ENCODE measurements at regions not wholly inside any gene's neighbourhood (a gene's known extent, or its start where the extent isn't known, plus 50 kb on each side); places are given as distances from the start of the nearest gene placed in this dataset.

DNA sequence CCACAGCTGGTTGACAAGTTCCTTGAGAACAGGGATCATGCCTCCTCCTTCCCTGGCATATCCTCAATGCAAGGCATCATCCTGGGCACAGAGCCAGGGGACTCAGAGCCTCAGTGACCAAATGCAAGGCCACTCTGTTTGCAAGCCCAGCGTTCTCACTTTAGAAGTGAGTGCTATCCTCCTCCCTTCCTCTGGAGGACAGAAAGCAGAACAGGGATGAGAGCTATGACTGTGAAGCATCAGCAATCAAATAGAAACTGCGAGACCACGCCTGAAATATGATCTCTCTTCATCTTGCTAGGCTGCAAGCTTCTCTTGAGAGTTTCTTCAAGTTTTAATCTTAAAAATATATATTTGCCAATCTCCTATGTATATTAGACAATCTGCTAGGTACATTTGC, 119.8 kb downstream of the LRATD1 start:
- Histone ChIP-seq H3K27me3 (ENCODE audit: control insufficient read depth, insufficient read depth, low read length) (no peaks in the 10 kb centered on the region), H3K4me3 (ENCODE audit: low read depth, low read length) (no peak overlapping the region), H3K9me3 (ENCODE audit: control insufficient read depth in 2 of 2, low read length in 2 of 2) (peaks cover 0 to 1% of the 10 kb centered on the region in 2 experiments), H3K27ac (ENCODE audit: insufficient read depth, low read length, poor library complexity, severe bottlenecking) (no peak overlapping the region), H3K4me1 (ENCODE audit: control insufficient read depth, insufficient read depth, low read length, poor library complexity, severe bottlenecking) (no peaks in the 10 kb centered on the region), H3K36me3 (ENCODE audit: control insufficient read depth, insufficient read depth, low read length) (no peaks in the 10 kb centered on the region)
- no peaks in the 10 kb centered on the region for H3K36me3 Mint-ChIP-seq
- no peaks in the 10 kb centered on the region for H3K27me3 Mint-ChIP-seq
- ATAC-seq (ENCODE audit: low read depth in 2 of 2) (no peak), DNase-seq (no peak)
- H3K4me1 Mint-ChIP-seq: no peaks in the 10 kb centered on the region
- H3K4me3 Mint-ChIP-seq: no peak overlapping the region
- peaks cover 0 to 5% (median 0%) of the 10 kb centered on the region in 7 donors for H3K9me3 Mint-ChIP-seq
- H3K27ac Mint-ChIP-seq: no peak overlapping the region

- ATAC-seq (ENCODE audit: low read depth in 2 of 2): no peak
- Histone ChIP-seq H3K36me3 (ENCODE audit: control insufficient read depth, insufficient read depth, low read length) (no peaks in the 10 kb centered on the region), H3K27me3 (ENCODE audit: control insufficient read depth, insufficient read depth, low read length) (no peaks in the 10 kb centered on the region), H3K4me3 (ENCODE audit: low read depth, low read length) (no peak overlapping the region), H3K27ac (ENCODE audit: insufficient read depth, low read length, poor library complexity, severe bottlenecking) (no peak overlapping the region), H3K9me3 (ENCODE audit: control insufficient read depth in 2 of 2, low read length in 2 of 2) (peaks cover 0 to 2% of the 10 kb centered on the region in 2 experiments), H3K4me1 (ENCODE audit: control insufficient read depth, insufficient read depth, low read length, poor library complexity, severe bottlenecking) (no peaks in the 10 kb centered on the region)
- peaks cover 0 to 5% (median 0%) of the 10 kb centered on the region in 7 donors for H3K9me3 Mint-ChIP-seq
- no peaks in the 10 kb centered on the region for H3K27me3 Mint-ChIP-seq
- no peak overlapping the region for H3K4me3 Mint-ChIP-seq
- no peak overlapping the region for H3K27ac Mint-ChIP-seq
- no peaks in the 10 kb centered on the region for H3K4me1 Mint-ChIP-seq
- no peaks in the 10 kb centered on the region for H3K36me3 Mint-ChIP-seq
- DNase-seq: no peak
Measured at GRCh38 chr2:14756122-14756541, 123.6 kb downstream of the LRATD1 start.

DNA sequence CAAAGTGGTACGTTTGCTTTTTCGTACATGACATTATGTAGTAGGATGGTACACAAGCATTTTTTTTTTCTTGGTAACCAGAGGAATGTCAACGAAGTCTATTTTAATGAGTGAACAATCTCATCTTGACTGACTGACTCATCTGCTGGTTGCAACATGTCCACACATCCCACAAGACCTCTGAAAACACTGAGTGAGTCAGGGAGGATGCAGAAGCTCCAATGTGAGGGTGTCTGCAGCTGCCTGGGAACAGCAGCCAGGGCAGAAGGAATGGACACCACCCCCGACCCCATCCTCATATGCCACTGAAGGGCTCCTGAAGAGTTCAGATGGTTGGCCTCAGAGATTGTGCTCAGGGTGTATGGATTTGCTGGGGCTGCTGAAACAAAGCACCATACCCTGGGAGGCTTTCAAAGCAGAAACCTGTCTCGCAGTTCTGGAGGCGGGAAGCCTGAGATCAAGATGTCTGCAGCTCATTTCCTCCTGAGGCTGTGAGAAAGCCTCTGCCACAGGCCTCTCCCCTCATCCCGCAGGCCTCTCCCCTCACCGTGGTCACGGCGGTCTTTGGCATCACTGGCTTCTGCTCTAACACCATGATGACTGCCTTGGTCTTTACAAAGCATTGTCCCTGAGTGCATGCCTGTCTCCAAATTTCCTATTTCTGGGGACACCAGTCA, 124.6 kb downstream of the LRATD1 start:
- Mint-ChIP-seq H3K27ac (no peak overlapping the region), H3K27me3 (no peaks in the 10 kb centered on the region), H3K9me3 (peaks cover 0 to 5% (median 0%) of the 10 kb centered on the region in 7 donors), H3K4me1 (no peaks in the 10 kb centered on the region), H3K4me3 (no peak overlapping the region), H3K36me3 (no peaks in the 10 kb centered on the region)
- no peak for ATAC-seq (ENCODE audit: low read depth in 2 of 2)
- H3K4me3 ChIP-seq (ENCODE audit: low read depth, low read length): no peak overlapping the region
- H3K9me3 ChIP-seq (ENCODE audit: control insufficient read depth in 2 of 2, low read length in 2 of 2): peaks cover 0 to 2% of the 10 kb centered on the region in 2 experiments
- H3K27ac ChIP-seq (ENCODE audit: insufficient read depth, low read length, poor library complexity, severe bottlenecking): no peak overlapping the region
- no peaks in the 10 kb centered on the region for H3K36me3 ChIP-seq (ENCODE audit: control insufficient read depth, insufficient read depth, low read length)
- no peaks in the 10 kb centered on the region for H3K27me3 ChIP-seq (ENCODE audit: control insufficient read depth, insufficient read depth, low read length)
- no peak for DNase-seq
- no peaks in the 10 kb centered on the region for H3K4me1 ChIP-seq (ENCODE audit: control insufficient read depth, insufficient read depth, low read length, poor library complexity, severe bottlenecking)

DNA sequence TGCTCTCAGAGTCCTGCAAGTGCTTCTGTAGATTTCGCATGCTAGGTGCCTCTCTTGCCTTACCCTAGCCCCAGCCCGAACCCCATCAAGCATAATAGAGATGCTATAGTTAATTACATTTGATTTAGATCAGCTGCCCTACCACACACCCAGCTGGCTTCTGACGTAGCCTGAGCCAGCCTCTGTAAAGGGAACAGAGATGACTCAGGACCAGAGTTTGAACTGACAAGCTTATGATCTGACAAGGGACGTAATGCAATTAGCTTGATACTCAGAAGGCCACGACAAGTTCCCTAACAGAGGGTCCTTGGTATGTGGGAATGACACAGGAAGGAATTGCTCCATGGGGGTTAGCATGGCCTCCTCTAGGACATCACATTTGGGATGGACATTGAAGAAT, 126.6 kb downstream of the LRATD1 start:
- Mint-ChIP-seq H3K27me3 (no peaks in the 10 kb centered on the region), H3K4me3 (no peak overlapping the region), H3K4me1 (no peaks in the 10 kb centered on the region), H3K9me3 (peaks cover 0 to 5% (median 0%) of the 10 kb centered on the region in 7 donors), H3K27ac (no peak overlapping the region), H3K36me3 (no peaks in the 10 kb centered on the region)
- Histone ChIP-seq H3K27me3 (ENCODE audit: control insufficient read depth, insufficient read depth, low read length) (no peaks in the 10 kb centered on the region), H3K9me3 (ENCODE audit: control insufficient read depth in 2 of 2, low read length in 2 of 2) (peaks cover 0 to 2% of the 10 kb centered on the region in 2 experiments), H3K4me3 (ENCODE audit: low read depth, low read length) (no peak overlapping the region), H3K27ac (ENCODE audit: insufficient read depth, low read length, poor library complexity, severe bottlenecking) (no peak overlapping the region), H3K36me3 (ENCODE audit: control insufficient read depth, insufficient read depth, low read length) (no peaks in the 10 kb centered on the region), H3K4me1 (ENCODE audit: control insufficient read depth, insufficient read depth, low read length, poor library complexity, severe bottlenecking) (no peaks in the 10 kb centered on the region)
- ATAC-seq (ENCODE audit: low read depth in 2 of 2) (no peak), DNase-seq (no peak)

DNA sequence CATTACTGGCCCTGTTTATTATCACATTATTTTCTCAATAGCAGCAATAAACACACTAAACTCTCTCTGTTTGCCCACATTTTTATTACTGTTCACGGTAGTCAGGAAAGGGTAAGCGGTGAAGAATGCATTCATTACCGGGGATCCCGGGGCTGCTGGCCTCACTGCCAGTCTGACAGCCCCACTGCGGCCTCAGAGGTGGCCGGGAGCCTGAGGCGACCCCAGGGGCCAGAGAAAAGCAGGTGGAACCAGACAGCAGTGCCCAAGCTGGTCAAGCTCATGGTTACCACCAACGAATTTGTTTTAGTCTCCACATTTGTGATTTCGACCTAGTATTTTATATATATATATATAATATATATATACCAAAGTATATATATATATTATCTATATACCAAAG, 127.7 kb downstream of the LRATD1 start:
- no peak overlapping the region for H3K4me3 ChIP-seq (ENCODE audit: low read depth, low read length)
- ATAC-seq (ENCODE audit: low read depth in 2 of 2) (no peak), DNase-seq (no peak)
- no peaks in the 10 kb centered on the region for H3K36me3 ChIP-seq (ENCODE audit: control insufficient read depth, insufficient read depth, low read length)
- no peak overlapping the region for H3K27ac ChIP-seq (ENCODE audit: insufficient read depth, low read length, poor library complexity, severe bottlenecking)
- no peak overlapping the region for H3K4me3 Mint-ChIP-seq
- H3K27me3 Mint-ChIP-seq: no peaks in the 10 kb centered on the region
- H3K27ac Mint-ChIP-seq: no peak overlapping the region
- H3K9me3 Mint-ChIP-seq: peaks cover 0 to 3% (median 0%) of the 10 kb centered on the region in 7 donors
- H3K27me3 ChIP-seq (ENCODE audit: control insufficient read depth, insufficient read depth, low read length): no peaks in the 10 kb centered on the region
- no peaks in the 10 kb centered on the region for H3K4me1 Mint-ChIP-seq
- no peaks in the 10 kb centered on the region for H3K4me1 ChIP-seq (ENCODE audit: control insufficient read depth, insufficient read depth, low read length, poor library complexity, severe bottlenecking)
- no peaks in the 10 kb centered on the region for H3K36me3 Mint-ChIP-seq
- H3K9me3 ChIP-seq (ENCODE audit: control insufficient read depth in 2 of 2, low read length in 2 of 2): peaks cover 0 to 2% of the 10 kb centered on the region in 2 experiments

- H3K4me1 Mint-ChIP-seq: no peaks in the 10 kb centered on the region
- ATAC-seq (ENCODE audit: low read depth in 2 of 2): no peak
- no peak overlapping the region for H3K27ac Mint-ChIP-seq
- Histone ChIP-seq H3K36me3 (ENCODE audit: control insufficient read depth, insufficient read depth, low read length) (no peaks in the 10 kb centered on the region), H3K4me1 (ENCODE audit: control insufficient read depth, insufficient read depth, low read length, poor library complexity, severe bottlenecking) (no peaks in the 10 kb centered on the region), H3K9me3 (ENCODE audit: control insufficient read depth in 2 of 2, low read length in 2 of 2) (peaks cover 0 to 2% of the 10 kb centered on the region in 2 experiments), H3K4me3 (ENCODE audit: low read depth, low read length) (no peak overlapping the region), H3K27me3 (ENCODE audit: control insufficient read depth, insufficient read depth, low read length) (no peaks in the 10 kb centered on the region), H3K27ac (ENCODE audit: insufficient read depth, low read length, poor library complexity, severe bottlenecking) (no peak overlapping the region)
- H3K9me3 Mint-ChIP-seq: peaks cover 0 to 3% (median 0%) of the 10 kb centered on the region in 7 donors
- H3K27me3 Mint-ChIP-seq: no peaks in the 10 kb centered on the region
- H3K36me3 Mint-ChIP-seq: no peaks in the 10 kb centered on the region
- no peak overlapping the region for H3K4me3 Mint-ChIP-seq
- no peak for DNase-seq
Measured at GRCh38 chr2:14761118-14761517, 128.6 kb downstream of the LRATD1 start.

- Histone ChIP-seq H3K4me1 (ENCODE audit: control insufficient read depth, insufficient read depth, low read length, poor library complexity, severe bottlenecking) (no peaks in the 10 kb centered on the region), H3K27ac (ENCODE audit: insufficient read depth, low read length, poor library complexity, severe bottlenecking) (no peak overlapping the region), H3K9me3 (ENCODE audit: control insufficient read depth in 2 of 2, low read length in 2 of 2) (no peaks in the 10 kb centered on the region), H3K36me3 (ENCODE audit: control insufficient read depth, insufficient read depth, low read length) (no peaks in the 10 kb centered on the region), H3K4me3 (ENCODE audit: low read depth, low read length) (no peak overlapping the region), H3K27me3 (ENCODE audit: control insufficient read depth, insufficient read depth, low read length) (no peaks in the 10 kb centered on the region)
- no peak for DNase-seq
- Mint-ChIP-seq H3K27ac (no peak overlapping the region), H3K36me3 (no peaks in the 10 kb centered on the region), H3K4me3 (no peak overlapping the region), H3K4me1 (no peaks in the 10 kb centered on the region), H3K9me3 (peaks cover 0 to 3% (median 0%) of the 10 kb centered on the region in 7 donors), H3K27me3 (peaks cover 4% of the 10 kb centered on the region)
- ATAC-seq (ENCODE audit: low read depth in 2 of 2): no peak
Measured at GRCh38 chr2:14773696-14774095, 141.2 kb downstream of the LRATD1 start.

DNA sequence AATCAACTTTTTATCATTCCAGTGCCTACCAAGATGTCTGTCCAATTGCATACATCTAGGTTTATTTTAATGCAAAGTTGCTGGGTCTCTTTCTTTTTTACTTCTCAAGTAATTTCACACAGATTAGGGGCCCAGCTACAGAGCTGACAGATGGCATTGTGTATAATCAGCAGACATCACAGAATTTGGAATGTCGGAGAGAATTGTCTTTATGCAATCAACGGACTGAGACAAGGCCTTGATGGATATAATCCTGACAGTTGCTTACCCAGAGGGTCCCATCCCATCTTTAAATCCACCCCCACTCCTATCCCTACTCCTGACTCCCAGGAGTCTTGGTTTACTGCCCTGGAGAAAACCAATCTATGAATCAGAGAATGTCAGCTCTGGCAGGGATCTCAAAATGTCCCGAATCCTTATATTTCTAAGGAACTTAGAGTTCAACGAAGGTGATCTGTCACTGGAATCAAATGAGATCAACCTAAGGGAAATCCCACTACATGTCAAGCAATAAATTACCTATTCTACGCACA, 142.0 kb downstream of the LRATD1 start:
- ATAC-seq (ENCODE audit: low read depth in 2 of 2) (no peak), DNase-seq (no peak)
- Histone ChIP-seq H3K36me3 (ENCODE audit: control insufficient read depth, insufficient read depth, low read length) (no peaks in the 10 kb centered on the region), H3K27ac (ENCODE audit: insufficient read depth, low read length, poor library complexity, severe bottlenecking) (no peak overlapping the region), H3K4me3 (ENCODE audit: low read depth, low read length) (no peak overlapping the region), H3K27me3 (ENCODE audit: control insufficient read depth, insufficient read depth, low read length) (no peaks in the 10 kb centered on the region), H3K4me1 (ENCODE audit: control insufficient read depth, insufficient read depth, low read length, poor library complexity, severe bottlenecking) (no peaks in the 10 kb centered on the region), H3K9me3 (ENCODE audit: control insufficient read depth in 2 of 2, low read length in 2 of 2) (no peaks in the 10 kb centered on the region)
- no peaks in the 10 kb centered on the region for H3K36me3 Mint-ChIP-seq
- H3K27ac Mint-ChIP-seq: no peak overlapping the region
- H3K4me3 Mint-ChIP-seq: no peak overlapping the region
- no peaks in the 10 kb centered on the region for H3K4me1 Mint-ChIP-seq
- peaks cover 4% of the 10 kb centered on the region for H3K27me3 Mint-ChIP-seq
- peaks cover 0 to 3% (median 0%) of the 10 kb centered on the region in 7 donors for H3K9me3 Mint-ChIP-seq
